Type B pancreatic cell (in vitro differentiated cells): ENCODE measurements at regions not wholly inside any gene's neighbourhood (a gene's known extent, or its start where the extent isn't known, plus 50 kb on each side); places are given as distances from the start of the nearest gene placed in this dataset.
A peak's percentile ranks its signal among the peaks of the same experiment; 100 is the strongest.

ENCODE experiments used
- DNase-seq: peaks from one replicate; pipeline ENCODE4 v3.0.0; 2021; ENCODE audit warnings: mixed read lengths; ENCODE audit not compliant: unreplicated experiment; ENCODE audit errors: extremely low spot score
- H3K27ac Mint-ChIP-seq: 2 replicates; pipeline ENCODE4 v1.8.0; 2021; ENCODE audit warnings: mild to moderate bottlenecking, mixed read lengths
- H3K27me3 Mint-ChIP-seq: 2 replicates; pipeline ENCODE4 v1.8.0; 2021; ENCODE audit warnings: mixed read lengths
- H3K36me3 Mint-ChIP-seq: 2 replicates; pipeline ENCODE4 v1.8.0; 2021; ENCODE audit warnings: mixed read lengths
- H3K4me1 Mint-ChIP-seq: one replicate; pipeline ENCODE4 v1.8.0; 2021; ENCODE audit warnings: mixed read lengths; ENCODE audit not compliant: unreplicated experiment
- H3K4me3 Mint-ChIP-seq: 2 replicates; pipeline ENCODE4 v1.8.0; 2021; ENCODE audit warnings: mild to moderate bottlenecking, mixed read lengths
- H3K9me3 Mint-ChIP-seq: 2 replicates; pipeline ENCODE4 v1.8.0; 2021; ENCODE audit warnings: mixed read lengths
- CTCF ChIP-seq: fragments of 200-600 bp; sonication (generic); conservative IDR thresholded peaks from 2 replicates; pipeline ENCODE4 v1.5.0; 2021; ENCODE audit warnings: antibody characterized with exemption, mild to moderate bottlenecking

GRCh38 chr10:124292911-124293615, 125.7 kb downstream of the OAT start:
- peaks cover 5% of the 10 kb centered on the region for H3K9me3 Mint-ChIP-seq
- no peak for DNase-seq
- TF ChIP-seq CTCF = no peak
- no peaks in the 10 kb centered on the region for H3K36me3 Mint-ChIP-seq
- H3K27me3 Mint-ChIP-seq = peaks cover 6% of the 10 kb centered on the region
- peaks cover 14% of the 10 kb centered on the region for H3K4me1 Mint-ChIP-seq
- H3K27ac Mint-ChIP-seq = no peak overlapping the region
- H3K4me3 Mint-ChIP-seq = no peak overlapping the region

GRCh38 chr10:124291001-124291701, 127.6 kb downstream of the OAT start:
- Mint-ChIP-seq H3K4me3 (no peak overlapping the region), H3K27me3 (peaks cover 6% of the 10 kb centered on the region), H3K36me3 (no peaks in the 10 kb centered on the region), H3K4me1 (peaks cover 10% of the 10 kb centered on the region), H3K9me3 (no peaks in the 10 kb centered on the region), H3K27ac (no peak overlapping the region)
- TF ChIP-seq CTCF = no peak
- DNase-seq = peak; percentile 24

GRCh38 chr10:124289851-124290795, 128.6 kb downstream of the OAT start:
- no peaks in the 10 kb centered on the region for H3K36me3 Mint-ChIP-seq
- peaks cover 6% of the 10 kb centered on the region for H3K4me1 Mint-ChIP-seq
- peaks cover 6% of the 10 kb centered on the region for H3K27me3 Mint-ChIP-seq
- TF ChIP-seq CTCF = no peak
- no peak overlapping the region for H3K4me3 Mint-ChIP-seq
- DNase-seq = peak; percentile 50
- no peaks in the 10 kb centered on the region for H3K9me3 Mint-ChIP-seq
- no peak overlapping the region for H3K27ac Mint-ChIP-seq

- H3K4me3 Mint-ChIP-seq = no peak overlapping the region
- DNase-seq = no peak
- no peaks in the 10 kb centered on the region for H3K36me3 Mint-ChIP-seq
- peaks cover 6% of the 10 kb centered on the region for H3K27me3 Mint-ChIP-seq
- no peak overlapping the region for H3K27ac Mint-ChIP-seq
- TF ChIP-seq CTCF = no peak
- no peaks in the 10 kb centered on the region for H3K9me3 Mint-ChIP-seq
- H3K4me1 Mint-ChIP-seq = peaks cover 6% of the 10 kb centered on the region
These were observed 129.5 kb downstream of the OAT start for GRCh38 chr10:124288928-124289850.

GRCh38 chr10:124288486-124288885, 130.2 kb downstream of the OAT start:
- Mint-ChIP-seq H3K9me3 (no peaks in the 10 kb centered on the region), H3K36me3 (no peaks in the 10 kb centered on the region), H3K27me3 (peaks cover 6% of the 10 kb centered on the region), H3K27ac (no peak overlapping the region), H3K4me3 (no peak overlapping the region), H3K4me1 (peaks cover 10% of the 10 kb centered on the region)
- DNase-seq = no peak
- no peak for TF ChIP-seq CTCF
